GM12892 (cell line): ENCODE measurements at regions not wholly inside any gene's neighbourhood (a gene's known extent, or its start where the extent isn't known, plus 50 kb on each side); places are given as distances from the start of the nearest gene placed in this dataset.

Source experiments
- POLR2A ChIP-seq: IDR thresholded peaks from 2 replicates; pipeline ENCODE4 v1.6.1; 2011; ENCODE audit warnings: low read depth, low read length, control low read depth
- POLR2AphosphoS5 ChIP-seq: IDR thresholded peaks from 2 replicates; pipeline ENCODE4 v1.6.1; 2011; ENCODE audit warnings: low read depth, low read length, control low read depth

GRCh38 chr1:195903203-195903602 lies 705.0 kb downstream of the KCNT2 start:
- TF ChIP-seq POLR2A (no peak), POLR2AphosphoS5 (no peak)
